ENCODE measurements at regions not wholly inside any gene's neighbourhood (a gene's known extent, or its start where the extent isn't known, plus 50 kb on each side); places are given as distances from the start of the nearest gene placed in this dataset.
"Not testable (repeated sequence)": the region's sequence is repeated elsewhere in the genome, so short reads cannot be mapped to it uniquely, and the experiment has no call there.

DNA sequence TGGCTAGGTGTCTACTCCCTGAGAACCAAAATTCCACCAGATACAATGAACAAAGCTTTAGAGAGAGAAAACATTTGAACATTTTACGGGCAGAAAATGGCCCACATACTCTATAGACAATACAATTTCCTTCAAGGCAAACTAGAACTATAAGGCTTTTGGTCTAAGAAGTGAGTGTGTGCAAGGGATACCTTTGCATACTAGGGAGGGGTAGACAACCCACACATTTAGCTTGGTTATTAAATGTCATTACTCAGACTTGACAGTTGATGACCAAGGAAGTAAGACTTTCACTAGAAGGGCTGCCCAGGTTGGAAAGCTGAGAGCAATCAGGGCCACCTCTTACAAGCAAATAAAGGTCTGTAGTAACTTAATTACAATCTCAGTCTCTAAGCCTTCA is 64.0 kb upstream of the PLEKHM1 start:
- DNase-seq (ENCODE audit: low read depth): not testable (repeated sequence)

DNA sequence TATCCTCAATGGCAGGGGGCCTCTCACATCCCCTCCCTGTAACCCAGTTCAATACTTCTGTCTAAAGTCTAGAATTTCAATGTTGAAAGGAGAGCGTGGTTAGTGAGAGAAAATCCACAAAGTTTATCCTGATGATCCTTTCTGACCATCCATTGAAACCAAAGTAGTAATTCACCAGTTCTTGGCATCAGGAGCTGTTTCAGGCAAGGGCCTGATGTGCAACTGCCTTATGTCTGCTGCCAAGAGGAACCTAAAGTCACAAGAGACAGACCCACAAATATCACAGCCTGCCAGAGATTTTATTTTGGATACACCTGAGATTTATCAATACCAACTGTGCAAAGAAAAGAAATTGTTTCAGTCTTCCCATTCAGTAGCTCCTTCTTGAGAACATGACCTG is 68.3 kb upstream of the PLEKHM1 start:
- DNase-seq (ENCODE audit: low read depth): not testable (repeated sequence)

DNA sequence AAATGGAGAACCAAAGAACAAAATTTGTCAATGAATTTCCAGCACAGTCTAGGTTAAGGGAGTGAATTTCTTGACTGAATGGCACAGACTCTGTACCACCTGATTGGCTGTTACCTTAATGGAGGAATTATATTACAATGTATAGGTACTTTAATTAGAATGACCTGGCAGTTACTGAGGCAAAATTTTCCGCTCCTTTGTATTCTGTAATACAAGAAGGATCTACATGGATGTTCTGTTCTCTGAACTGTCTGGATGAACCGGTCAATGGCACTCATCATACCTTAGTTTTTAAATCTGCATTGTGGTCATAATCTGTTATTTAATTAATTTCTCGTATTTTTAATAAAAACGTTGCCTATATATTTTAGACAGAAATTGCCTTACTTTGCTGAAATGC is 72.3 kb upstream of the PLEKHM1 start:
- not testable (repeated sequence) for DNase-seq (ENCODE audit: low read depth)

DNA sequence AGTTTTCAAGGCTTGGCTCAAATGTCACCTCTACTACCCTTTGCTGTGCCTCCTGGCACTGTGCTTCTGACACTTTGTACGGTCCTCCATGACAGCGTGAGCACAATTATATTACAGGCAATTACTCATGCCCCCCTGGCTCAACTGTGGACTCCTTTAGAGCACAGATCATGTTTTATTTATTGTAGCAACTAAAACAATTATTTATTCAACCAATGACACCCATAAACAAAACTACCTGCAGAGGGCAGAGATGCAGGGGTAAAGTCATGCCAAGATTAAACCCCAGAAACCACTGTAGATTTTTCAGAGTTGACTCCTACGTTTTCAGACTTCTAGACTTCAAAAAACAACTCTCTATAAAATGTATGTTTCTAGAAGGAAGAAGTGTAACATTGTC is 72.8 kb upstream of the PLEKHM1 start:
- not testable (repeated sequence) for DNase-seq (ENCODE audit: low read depth)

DNA sequence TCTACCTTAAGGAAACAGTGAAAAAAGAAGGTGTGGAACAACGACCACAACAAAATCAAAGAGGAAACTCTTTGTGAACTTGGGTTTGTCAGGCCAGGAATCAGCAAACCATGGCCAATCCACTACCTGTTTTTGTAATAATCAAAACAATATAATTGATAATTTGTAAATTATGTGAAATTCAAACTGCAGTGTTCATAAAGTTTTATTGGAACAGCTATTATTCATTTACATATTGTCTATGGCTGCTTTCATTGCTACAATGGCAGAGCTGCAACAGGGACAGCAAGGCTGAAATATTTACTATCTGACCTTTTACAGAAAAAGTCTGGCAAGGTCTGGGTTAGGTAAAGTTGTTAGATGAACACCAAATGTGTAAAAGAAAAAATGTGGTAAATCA is 77.8 kb upstream of the PLEKHM1 start:
- DNase-seq (ENCODE audit: low read depth): not testable (repeated sequence)

DNA sequence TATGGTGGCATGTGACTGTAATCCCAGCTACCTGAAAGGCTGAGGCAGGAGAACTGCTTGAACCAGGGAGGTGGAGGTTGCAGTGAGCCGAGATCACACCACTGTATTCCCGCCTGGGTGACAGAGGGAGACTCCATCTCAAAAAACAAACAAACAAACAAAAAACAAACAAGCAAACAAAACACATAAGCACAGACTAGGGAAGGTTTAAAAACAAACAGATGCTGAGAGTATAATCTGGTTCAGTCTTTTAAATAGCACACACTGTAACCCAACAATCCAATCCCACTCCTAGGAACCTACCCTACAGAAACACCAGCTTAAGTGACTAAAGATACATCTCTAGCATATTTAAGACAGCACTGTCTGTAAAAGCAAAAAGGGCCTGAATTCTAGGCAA is 82.8 kb upstream of the PLEKHM1 start:
- DNase-seq (ENCODE audit: low read depth): not testable (repeated sequence)

DNA sequence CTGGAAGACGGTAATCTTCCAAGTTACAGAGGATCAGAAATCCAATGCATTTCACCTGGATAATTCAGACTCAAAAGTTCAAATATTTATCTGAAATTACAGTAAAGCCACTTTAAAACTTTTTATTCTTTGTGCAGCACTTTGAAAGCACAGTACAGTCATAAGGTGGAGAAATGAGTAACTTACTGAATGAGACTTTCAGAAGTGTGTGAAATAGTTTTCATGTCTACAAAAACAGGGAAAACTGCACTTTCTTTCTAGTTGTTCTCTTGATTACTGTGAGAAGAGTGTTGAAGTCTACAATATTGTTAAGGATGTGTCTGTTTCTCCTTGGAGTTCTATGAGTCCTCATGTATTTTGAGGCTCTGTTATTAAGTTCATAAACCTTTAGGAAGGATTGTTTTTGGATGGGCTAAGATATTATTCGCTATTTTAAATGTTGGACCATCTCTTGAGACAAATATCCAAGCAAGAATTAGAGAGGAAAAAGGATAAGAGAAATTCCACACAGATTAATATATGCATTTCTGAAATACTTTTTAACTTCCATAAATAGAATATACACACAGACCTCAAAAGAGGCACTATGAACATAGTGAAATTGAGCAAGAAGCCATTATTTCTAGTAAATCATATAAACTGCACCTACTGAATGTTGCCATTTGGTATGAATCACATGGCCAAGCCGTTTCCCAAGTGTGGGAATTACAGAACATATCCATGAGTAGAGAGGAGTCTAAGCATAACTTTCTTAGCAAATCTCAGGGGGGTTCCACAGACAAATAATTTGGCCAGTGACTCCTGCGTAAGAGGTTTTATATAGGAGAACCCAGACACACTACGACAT is 83.6 kb upstream of the PLEKHM1 start:
- DNase-seq (ENCODE audit: low read depth): no peak

DNA sequence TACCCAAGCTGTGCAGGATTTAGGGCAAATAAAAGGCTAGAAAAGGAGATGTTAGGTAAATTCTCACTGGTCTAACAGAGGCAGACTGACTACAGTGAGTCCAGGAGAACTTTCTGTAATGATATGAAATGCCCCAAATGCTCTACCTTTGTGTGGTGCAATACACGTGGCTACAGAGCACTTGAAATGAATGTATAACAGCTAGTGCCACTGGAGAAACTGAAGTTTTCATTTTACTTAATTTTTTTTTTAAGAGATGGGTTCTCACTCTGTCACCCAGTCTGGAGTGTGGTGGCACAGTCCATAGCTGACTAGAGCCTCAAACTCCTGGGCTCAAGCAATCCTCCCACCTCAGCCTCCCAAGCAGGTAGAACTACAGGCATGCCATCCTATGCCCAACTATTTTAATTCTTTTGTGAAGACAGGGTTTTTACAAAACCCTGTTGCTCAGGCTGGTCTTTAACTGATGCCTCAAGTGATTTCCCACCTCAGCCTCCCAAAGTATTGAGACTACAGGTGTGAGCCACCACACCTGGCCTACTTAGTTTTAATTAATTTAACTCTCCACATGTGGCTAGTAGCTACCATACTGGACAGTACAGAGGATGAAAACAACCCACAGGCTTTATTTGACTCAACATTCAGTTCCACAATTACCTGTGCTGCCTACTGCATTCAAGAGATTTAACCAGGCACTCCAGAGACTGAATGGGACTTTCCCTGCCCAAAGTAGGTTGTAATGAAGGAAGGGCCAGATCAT is 84.8 kb upstream of the PLEKHM1 start:
- no peak for DNase-seq (ENCODE audit: low read depth)

DNA sequence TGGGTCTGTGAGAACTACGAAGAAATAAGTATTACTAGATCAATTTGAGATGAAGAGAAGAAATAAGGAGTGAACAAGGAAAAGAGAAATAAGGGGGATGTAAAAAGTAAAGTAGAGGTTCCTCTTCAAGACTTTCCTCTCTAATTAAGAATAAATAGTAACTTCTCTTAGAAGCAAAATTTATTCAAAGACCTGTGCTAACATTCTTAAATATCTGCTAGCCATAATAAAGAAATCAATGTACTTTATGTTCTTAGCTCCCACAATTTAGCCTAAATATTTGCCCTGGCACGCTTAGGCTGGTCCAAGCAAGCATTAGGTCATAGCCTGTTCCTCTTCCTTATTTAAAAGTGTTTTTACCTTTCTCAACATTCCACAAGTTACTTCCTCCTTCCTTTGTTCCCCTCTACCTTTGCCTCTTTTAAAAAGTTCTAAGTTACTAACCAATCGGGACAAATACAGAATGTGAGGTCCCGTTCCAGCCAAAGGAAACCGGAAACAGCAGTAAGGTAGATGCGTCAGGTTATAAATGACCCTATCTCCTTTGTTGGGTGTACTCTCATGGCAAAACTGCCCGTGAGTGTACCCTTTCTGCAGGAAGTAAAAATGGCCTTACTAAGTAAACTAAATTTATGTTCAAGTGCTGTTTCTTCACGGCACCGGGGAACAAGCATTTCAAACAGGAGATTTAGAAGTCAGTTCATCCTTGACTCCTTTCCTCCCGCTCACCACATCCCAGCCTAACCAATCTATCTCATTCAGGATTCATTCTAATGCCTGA is 86.2 kb upstream of the PLEKHM1 start:
- not testable (repeated sequence) for DNase-seq (ENCODE audit: low read depth)

DNA sequence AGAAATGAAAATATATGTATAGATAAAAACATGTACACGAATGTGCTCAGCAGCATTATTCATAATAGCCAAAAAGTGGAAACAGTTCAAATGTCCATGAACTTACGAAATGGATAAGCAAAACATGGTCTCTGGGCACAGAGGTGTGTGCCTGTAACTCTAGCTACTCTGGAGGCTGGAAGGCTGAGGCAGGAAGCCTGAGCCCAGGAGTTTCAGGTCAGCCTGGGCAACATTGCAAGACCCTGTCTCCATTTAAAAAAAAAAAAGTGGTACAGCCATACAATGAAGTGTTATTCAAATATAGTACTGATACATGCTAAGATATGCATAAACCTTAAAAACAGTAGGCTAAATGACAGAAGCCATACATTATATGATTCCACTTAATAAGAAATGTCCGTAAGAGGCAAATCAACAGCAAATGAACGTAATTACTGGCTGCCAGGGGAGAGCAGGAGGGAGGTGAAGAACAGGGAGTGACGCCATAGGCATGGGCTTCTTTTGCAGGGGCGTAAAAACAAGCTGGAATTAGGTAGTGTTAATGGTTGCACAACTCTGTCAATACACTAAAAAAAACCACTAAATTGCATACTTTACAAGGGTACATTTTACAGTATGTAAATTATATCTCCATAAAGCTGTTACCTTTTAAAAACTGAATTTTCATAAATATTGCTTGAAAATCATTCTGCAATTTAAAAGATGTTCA is 87.2 kb upstream of the PLEKHM1 start:
- DNase-seq (ENCODE audit: low read depth): no peak

DNA sequence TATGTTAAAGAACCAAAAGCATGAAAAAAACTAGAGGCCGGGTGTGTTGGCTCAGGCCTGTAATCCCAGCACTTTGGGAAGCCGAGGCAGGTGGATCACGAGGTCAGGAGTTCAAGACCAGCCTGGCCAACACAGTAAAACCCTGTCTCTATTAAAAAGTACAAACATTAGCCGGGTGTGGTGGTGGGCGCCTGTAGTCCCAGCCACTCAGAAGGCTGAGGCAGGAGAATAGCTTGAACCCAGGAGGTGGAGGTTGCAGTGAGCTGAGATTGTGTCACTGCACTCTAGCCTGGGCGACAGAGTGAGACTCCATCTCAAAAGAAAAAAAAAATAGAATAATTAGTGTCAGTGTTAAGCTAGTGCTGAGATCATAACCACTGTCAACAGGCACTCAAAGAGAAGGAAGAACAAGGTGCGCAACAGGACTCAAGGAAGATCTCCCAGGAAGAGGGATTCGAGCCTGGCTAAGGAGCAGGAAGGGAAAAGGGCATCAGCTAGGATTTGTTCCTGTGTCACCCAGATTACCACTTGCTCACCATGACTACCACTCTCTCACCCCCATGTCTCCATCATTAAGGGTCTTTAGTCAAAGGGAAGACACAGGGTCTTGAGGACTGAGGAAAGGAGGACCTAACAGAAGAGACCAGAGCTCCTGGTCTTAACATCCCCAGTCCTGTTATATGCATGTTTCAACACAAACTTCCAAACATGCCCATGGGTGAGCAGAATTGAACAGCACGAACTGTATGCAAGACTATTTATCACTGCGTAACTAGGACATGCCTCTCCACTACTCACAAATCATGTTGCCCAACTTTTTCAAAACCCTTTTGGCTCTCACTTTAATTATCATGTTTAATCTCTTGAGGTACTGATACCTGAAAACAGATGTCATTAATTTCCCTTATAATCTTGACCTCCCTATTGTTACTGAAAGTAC is 88.3 kb upstream of the PLEKHM1 start:
- DNase-seq (ENCODE audit: low read depth): no peak

DNA sequence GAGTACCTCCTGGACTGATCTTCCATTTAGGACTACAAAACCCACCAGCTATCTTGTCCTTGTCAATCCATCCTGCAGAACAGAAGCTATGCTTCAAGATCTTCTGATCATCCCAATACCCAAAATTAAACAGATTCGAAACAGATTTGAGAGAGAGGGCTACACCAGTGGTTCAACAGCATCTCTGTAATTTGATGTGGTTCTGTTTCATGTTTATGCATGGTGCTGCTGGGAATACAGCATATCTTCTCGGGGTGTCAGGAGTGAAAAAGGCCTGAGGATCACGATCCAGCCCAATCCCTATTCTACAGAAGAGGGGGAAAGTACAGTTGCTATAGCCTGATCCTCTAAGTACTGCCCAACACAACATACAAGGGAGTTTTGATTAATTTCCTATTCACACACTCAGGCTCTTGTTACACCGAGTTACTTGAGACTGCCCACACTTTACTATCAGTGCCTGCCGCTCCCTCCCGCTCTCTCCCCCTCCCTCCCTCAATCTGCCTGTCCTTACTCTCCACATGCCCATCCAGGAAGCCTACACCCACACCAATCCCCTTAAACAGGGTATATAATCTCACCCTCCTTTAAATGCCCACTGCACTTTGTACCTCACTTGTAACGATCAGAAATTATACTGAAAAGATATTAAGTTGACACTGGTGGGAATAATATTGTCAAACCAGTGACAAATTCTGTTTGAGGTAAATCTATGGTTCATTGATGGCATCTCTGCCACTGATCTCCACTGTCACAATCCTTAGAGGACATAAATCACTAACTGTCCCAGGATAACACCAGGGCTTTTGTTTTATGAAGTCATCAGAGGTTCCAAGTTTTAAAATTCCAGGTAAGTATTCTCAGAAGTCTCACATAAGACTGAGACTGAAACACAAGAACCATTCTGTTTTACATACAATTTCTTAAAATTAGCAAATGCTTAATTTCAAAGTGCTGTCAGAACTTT is 89.3 kb upstream of the PLEKHM1 start:
- no peak for DNase-seq (ENCODE audit: low read depth)

DNA sequence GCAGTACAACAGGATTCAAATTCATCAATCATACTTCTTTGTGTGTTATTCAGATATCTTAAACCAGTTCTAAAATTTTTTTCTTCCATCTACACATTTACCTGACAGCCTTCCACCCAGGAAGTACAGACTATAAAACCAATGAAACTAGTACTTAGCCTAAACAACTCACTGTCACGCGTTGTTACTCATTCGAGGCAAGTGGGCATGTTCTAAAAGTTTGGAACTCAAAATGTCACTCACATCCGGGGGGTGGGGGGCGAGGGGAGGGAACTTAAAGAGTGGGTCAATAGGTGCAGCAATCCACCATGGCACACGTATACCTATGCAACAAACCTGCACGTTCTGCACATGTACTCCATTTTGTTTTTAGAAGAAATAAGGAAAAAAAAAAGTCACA is 90.4 kb upstream of the PLEKHM1 start:
- DNase-seq (ENCODE audit: low read depth): no peak

DNA sequence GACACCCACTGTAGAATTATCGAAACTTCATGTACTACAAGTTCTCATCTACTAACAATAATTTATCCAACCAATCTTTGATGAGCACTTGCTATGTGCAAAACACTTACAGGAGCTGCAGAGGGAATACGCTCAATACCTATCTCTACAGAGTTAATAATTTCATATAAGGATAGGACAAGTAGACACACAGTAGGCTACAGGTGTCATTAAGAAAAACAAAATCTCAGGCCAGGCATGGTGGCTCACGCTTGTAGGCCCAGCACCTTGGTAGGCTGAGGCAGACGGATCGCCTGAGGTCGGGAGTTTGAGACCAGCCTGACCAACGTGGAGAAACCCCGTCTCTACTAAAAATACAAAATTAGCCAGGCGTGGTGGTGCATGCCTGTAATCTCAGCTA is 91.3 kb upstream of the PLEKHM1 start:
- DNase-seq (ENCODE audit: low read depth): no peak

DNA sequence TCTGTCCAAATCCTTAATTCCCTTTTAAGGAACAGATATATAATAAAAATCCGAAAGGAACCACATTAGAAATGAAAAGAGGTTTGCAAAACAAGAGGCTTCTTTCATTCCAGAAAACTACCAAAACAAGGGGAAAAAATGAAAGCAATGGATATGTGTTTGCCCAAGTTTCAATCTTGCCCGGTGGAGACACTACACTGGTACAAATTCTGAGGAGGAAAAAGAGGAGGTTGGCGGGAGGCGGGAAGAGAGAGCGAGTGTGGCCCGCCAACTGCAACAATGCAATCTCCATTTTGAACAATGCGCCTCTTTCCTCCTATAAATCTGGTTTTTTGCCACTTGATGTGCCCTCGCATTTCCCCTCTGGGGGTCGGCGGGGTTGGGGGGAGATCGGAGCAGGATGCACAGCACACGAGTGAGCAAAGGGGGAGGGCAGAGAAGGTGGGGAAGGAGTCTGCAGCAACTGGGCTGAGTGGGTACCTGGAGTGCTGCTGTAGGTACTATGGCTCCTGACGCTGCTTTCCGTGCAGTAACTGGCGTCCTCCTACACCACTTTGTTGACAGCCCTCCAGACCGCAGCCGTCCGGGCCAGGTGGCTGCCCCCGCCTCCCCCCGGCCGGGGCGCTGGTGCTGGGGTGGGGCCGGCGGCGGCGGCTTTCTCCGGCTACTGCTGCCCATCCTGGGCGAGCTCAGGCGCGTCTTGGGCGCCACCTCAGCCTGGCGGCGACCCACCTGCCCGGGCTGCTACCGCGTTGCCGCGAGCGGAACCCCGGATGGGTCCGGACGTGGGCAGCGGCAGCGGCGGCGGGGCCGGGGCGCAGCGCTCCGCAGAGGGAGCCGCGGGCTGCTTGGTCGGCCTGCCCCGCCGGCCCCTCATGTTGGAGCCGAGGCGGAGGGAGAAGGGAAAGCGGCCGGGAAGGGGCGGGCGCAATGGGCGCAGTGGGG is 93.8 kb upstream of the PLEKHM1 start:
- DNase-seq (ENCODE audit: low read depth): peak; percentile 56

DNA sequence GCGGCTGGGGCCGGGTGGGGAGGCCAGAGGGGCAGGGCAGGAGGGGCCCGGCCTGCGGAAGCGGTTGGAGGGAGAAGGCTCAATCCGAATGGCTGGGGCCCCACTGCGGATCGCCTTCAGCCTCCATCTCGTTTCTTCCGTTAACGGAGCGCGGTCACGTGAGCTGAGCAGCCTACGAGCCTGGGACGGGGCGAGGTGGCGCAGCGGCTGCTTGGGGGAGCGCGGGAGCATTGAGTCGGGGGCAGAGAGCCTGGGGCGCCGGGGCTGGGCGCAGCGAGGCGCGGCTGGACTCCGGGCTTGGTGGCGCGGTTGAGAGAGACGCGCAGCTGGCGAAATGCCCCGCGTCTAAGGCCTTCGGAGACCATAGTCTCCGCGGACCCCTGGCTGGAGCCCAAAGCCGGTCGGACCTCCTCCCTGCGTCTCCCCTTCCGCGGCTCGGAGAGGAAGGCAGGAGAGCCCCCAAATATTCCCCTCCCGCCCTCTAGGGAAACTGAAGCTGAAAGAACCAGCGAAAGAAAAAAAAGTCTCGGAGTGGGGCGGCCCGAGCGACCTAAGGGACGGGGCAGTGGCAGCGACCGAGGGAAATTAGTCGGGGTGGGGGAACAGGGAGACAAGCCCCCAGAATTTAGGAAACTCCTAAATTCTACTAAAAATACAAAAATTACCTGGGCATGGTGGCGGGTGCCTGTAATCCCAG is 94.7 kb upstream of the PLEKHM1 start:
- peak; percentile 80 for DNase-seq (ENCODE audit: low read depth)

DNA sequence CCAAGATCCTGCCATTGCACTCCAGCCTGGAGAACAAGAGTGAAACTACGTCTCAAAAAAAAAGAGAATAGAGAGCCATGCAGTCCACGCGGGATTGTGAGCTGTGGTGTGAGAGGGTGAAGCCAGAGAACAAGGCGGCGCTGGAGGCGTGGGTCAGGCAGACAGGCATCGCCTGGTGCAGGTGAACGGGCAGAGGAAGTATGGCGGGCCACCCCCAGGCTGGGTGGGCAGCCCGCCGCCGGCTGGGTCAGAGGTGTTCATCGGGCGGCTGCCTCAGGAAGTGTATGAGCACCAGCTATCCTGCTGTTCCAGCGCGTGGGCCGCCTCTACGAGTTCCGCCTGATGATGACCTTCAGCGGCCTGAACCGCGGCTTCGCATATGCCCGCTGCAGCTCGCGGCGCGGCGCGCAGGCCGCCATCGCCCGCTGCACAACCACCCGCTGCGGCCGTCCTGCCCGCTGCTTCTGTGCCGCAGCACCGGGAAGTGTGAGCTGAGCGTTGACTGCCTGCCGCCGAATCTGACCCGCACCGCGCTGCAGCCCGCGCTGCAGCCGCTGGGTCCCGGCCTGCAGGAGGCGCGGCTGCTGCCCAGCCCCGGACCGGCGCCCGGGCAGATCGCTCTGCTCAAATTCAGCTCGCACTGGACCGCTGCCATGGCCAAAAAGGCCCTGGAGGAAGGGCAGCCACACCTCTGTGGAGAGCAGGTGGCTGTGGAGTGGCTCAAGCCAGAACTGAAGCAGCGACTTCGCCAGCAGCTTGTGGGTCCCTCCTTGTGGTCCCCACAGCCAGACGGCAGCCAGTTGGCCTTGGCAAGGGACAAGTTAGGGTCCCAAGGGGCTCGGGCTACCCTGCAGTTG is 95.5 kb upstream of the PLEKHM1 start:
- DNase-seq (ENCODE audit: low read depth): not testable (repeated sequence)

Data from activated T-cell treated with anti-CD3 and anti-CD28 coated beads for 24 hours (primary cell).